ENCODE measurements at regions not wholly inside any gene's neighbourhood (a gene's known extent, or its start where the extent isn't known, plus 50 kb on each side); places are given as distances from the start of the nearest gene placed in this dataset.

DNA sequence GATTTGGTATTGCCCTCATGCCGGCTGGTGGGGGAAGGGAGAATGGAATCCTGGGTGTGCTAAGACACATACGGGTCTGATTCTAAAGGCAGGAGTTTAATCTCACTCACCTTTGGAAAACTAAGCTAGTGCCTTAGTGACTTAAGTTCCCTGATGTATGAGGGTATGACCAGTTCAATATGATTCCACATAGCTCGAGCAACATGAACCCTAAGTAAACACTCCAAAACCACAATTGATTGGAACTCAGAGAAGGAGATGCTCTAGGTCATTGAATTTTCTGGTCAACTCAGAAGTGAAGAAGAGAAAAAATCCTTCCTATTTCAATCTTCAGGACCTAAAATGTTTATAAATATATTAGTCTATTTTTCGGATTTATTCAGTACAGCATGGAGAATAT is 420.1 kb upstream of the INTU start:
- TF ChIP-seq, protein P1, sequence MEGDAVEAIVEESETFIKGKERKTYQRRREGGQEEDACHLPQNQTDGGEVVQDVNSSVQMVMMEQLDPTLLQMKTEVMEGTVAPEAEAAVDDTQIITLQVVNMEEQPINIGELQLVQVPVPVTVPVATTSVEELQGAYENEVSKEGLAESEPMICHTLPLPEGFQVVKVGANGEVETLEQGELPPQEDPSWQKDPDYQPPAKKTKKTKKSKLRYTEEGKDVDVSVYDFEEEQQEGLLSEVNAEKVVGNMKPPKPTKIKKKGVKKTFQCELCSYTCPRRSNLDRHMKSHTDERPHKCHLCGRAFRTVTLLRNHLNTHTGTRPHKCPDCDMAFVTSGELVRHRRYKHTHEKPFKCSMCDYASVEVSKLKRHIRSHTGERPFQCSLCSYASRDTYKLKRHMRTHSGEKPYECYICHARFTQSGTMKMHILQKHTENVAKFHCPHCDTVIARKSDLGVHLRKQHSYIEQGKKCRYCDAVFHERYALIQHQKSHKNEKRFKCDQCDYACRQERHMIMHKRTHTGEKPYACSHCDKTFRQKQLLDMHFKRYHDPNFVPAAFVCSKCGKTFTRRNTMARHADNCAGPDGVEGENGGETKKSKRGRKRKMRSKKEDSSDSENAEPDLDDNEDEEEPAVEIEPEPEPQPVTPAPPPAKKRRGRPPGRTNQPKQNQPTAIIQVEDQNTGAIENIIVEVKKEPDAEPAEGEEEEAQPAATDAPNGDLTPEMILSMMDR (IDR thresholded peaks at IDR 0.05) = no peak
- TF ChIP-seq ZFX (IDR thresholded peaks at IDR 0.05; ENCODE audit: borderline replicate concordance) = no peak

Measured in 22Rv1 (cell line).